ENCODE measurements at regions not wholly inside any gene's neighbourhood (a gene's known extent, or its start where the extent isn't known, plus 50 kb on each side); places are given as distances from the start of the nearest gene placed in this dataset.

DNA sequence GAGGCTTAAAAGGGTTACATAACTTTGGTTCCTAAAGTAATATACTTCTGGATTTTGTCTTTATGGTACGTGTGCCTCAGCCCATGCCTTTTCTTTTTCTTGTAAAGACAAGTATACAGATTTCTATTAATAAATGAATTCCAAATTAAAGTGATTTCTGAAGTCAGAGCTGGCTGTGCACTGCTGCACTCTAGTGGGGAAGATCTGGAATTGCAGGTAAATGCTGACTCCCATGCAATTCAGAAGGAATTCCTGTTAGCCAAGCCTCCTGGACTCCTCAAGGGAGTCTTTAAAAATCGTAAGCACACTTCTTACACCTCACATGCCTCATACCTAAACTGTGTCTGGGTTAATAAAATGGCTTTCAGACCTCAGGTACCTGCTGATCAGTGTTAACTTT, 118.4 kb upstream of the SLC7A1 start:
- no peak for DNase-seq

- no peak for DNase-seq
These were observed 116.3 kb upstream of the SLC7A1 start for GRCh38 chr13:29711776-29712175.

- no peak for DNase-seq
These were observed 115.0 kb upstream of the SLC7A1 start for GRCh38 chr13:29710511-29710910.

GRCh38 chr13:29709407-29710069, 114.0 kb upstream of the SLC7A1 start:
- no peak for DNase-seq

DNA sequence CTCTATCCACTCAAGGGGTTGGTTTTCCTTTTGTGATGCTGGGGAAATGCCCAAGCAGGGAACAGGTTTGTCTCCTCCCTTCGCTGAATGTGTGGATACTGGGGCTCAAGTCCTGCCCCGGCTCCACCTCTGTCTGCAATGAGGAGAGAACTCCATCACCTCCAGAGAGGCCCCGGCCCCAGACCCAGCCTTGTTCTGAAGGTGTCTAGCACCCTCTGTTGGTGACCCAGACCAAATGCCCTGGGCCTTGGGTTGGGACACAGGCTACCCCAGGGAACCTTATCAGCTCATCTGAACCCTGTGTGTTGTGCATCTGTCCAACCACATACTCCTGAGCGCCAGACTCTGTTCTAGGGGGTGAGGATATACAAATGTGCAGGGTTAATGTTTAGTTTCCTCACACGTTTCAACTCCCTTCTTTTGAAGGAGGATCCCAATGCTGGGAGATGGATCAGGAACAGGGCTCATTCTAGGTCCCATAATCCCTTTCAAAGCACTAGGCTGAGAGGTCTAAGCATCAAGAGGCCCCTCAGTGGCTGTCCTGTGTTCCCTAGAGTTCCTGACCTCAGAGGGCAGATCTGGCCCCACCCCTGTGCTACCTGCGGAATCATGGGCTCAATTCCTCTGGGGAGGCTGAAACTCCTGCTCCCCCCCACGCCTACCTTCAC, 112.5 kb upstream of the SLC7A1 start:
- peak; percentile 39 for DNase-seq

DNA sequence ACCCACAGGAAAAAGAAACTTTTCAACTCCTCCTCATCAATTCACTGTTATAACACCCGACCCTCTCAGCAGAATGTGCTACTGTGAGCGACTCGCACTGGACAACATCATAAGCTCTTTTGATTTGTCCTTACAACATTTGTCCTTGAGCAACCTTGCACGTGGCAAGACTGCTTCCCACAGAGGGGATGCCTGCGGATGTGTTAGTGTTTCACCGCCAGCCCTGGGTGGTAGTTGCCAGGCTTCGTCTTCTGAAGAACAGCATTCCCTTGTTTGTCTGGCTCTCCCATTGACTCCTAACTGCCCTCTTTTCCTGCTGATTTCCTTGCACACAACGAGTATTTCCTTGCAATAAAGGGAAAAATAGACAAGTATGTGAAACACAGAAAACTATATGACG, 111.4 kb upstream of the SLC7A1 start:
- DNase-seq, result no peak

DNA sequence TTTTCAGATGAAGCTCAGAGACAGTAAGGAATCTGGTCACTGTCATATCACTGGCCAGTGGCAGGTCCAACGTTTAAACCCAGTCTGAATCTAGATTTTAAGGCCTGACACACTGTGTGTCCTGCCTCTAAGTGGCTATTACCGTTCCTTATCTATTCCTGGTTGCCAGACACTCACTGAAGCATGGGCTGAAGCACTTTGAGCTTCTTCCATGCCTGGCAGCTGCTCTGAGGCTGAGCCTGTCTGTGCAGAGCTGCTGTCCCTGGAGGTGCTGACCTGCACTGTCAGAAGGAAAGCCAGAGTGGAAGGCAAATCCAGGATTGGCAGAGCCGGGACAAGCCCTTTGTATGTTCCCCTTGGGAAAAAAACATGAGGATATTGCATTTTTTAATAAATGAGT, 109.2 kb upstream of the SLC7A1 start:
- DNase-seq, result no peak

- DNase-seq, result no peak
These were observed 107.9 kb upstream of the SLC7A1 start for GRCh38 chr13:29703421-29703820.

DNA sequence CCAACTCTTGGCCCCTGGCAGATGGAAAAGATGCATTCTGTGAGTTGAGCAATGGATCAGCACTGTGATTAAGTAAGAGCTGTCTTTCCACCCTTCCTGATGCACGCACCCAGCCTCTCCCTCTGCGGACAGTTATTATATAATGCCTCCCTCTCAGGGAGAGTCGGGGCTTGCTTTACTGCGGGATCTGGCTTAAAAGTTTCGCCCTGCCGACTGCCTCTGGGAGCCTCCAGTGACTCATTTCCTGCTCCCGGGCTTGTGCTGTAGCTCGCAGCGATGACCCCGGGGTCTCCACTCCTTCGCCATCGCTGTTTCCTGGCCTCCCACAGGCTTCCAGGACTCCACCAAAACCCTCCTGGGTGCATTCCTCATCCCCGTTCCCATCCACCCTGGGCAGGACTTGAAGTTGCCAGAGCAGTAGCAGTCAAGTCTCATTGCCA, 107.4 kb upstream of the SLC7A1 start:
- DNase-seq, result no peak

GRCh38 chr13:29698106-29698505, 102.6 kb upstream of the SLC7A1 start:
- DNase-seq, result no peak

GRCh38 chr13:29696606-29697005, 101.1 kb upstream of the SLC7A1 start:
- no peak for DNase-seq

DNA sequence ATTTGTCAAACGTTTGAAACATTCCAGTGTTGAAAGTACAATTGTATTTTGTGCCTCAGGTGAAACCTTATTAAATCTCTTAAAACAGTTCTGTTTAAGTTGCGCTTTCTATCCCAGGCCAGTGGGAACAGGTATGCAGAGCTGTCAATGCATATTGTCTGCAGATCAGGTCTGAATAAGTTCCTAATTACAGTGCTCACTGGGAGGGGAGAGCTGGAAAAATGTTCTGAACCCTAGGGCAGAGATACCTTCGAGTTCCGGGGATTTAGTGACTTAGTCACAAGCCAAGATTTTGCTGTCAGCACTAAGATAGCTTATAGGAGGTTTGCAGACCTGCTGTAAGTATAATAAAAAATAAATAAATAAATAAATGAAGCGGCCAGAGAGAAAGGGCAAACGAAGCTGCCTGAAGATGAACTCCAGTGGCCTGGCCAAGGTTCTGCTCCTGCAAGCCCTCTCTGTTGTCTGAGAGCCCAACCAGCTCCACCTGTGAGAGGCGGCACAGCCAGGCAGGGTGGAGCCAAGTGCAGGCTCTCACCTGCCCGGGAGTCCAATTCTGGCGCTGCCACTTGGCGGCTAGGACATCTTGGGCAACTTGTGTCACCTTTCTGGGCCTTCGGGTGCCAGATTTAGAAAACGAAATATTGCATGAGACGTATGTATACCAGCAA, 97.9 kb upstream of the SLC7A1 start:
- DNase-seq, result no peak

GRCh38 chr13:29689548-29689947, 94.1 kb upstream of the SLC7A1 start:
- DNase-seq, result no peak

- DNase-seq, result no peak
These were observed 92.7 kb upstream of the SLC7A1 start for GRCh38 chr13:29688193-29688592.

- DNase-seq, result no peak
These were observed 89.0 kb upstream of the SLC7A1 start for GRCh38 chr13:29684441-29684840.

GRCh38 chr13:29683041-29683440, 87.6 kb upstream of the SLC7A1 start:
- no peak for DNase-seq

- no peak for DNase-seq
These were observed 86.4 kb upstream of the SLC7A1 start for GRCh38 chr13:29681864-29682263.

- DNase-seq, result no peak
These were observed 84.0 kb upstream of the SLC7A1 start for GRCh38 chr13:29679396-29680053.

- no peak for DNase-seq
These were observed 82.1 kb upstream of the SLC7A1 start for GRCh38 chr13:29677627-29678026.

DNA sequence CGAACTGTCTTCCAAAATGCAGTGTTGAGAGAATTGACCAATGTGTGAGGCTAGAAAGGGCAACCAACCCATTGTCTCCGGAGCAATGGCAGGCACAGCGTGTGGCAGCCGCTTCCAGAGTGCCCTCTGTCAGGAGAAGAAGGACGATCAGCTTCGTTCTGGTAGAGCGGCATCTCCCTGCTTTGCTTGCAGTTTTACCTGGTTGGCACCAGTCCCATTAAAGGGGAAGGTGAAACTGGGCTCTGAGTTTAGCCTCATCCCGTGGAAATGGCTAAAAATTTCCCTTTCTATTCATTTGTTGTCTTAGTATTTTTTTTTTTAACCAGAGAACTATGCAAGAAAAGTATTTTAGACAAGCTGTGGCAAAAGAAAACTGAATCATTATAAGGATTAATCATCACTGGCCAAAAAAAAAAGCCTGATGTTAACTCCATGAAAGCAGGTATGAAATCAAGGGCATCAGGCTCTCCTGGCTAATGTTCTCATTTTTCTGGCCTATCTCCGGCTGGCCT, 81.5 kb upstream of the SLC7A1 start:
- no peak for DNase-seq

DNA sequence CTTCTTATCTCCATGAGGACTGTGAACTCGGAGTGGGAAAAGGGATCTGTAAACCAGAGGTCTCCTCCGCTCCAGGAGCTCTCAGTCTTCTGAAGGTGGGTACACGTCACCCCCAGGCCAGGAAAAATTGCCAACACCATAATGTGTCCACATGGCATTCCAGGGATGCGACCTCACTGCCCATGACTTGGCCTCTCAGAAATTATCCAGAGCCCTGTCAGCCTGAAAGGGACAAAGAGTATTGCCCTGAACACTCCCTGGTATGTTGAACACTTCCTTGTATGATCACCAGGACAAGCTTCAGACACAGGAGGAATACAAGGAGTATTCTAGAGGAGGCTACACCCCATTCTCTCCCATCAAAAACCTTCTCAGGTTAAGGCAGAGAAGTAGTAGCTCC, 81.0 kb upstream of the SLC7A1 start:
- no peak for DNase-seq

DNA sequence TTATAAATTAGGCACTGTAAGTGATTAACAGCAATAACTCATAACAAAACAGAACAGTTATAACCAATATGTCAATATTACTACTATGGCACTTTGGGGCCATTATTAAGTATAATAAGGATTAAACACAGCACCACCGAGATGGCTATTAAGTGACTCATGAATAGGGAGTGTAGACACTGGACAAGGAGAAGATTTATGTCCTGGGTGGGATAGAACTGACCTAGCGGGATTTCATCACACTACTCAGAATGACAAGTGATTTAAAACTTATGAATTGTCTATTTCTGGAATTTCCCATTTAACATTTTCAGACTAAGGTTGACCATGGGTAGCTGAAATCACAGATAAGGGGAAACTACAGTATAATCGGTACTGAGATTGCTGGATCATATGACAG, 79.0 kb upstream of the SLC7A1 start:
- DNase-seq, result no peak

DNA sequence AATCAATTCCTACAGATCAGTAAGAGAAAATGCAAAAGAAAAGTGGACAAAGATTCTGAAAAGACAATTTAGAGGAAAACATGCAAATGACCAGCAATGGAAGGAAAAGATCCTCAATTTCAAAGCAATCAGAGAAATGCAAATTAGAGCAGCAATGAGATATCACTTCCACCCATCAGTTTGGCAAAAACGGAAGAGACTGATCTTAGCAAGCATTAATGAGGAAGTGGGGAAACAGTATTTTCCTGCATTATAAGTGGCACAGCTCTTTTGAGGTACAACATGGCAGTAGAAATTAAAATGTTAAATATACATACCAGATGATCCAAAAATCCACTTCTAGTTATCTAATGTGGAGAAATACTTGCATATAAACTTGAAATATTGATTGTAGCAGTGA, 69.1 kb upstream of the SLC7A1 start:
- no peak for DNase-seq

All from activated CD8-positive, alpha-beta memory T cell treated with anti-CD3 and anti-CD28 coated beads, Interleukin-2, amount 50 U/mL, for 4 hours (primary cell).